Endometrium (tissue), 2 donors: ENCODE measurements at regions not wholly inside any gene's neighbourhood (a gene's known extent, or its start where the extent isn't known, plus 50 kb on each side); places are given as distances from the start of the nearest gene placed in this dataset.

Experiments
- FAIRE-seq: peaks from 2 replicates; lab custom pipeline; 2012; peaks lifted over from hg19 to GRCh38; lab: Jason Lieb, UNC
- donor health status: control.
- donor health status: control.

GRCh38 chr2:176733698-176734430, 464.6 kb downstream of the MTX2 start:
- no peak for FAIRE-seq

DNA sequence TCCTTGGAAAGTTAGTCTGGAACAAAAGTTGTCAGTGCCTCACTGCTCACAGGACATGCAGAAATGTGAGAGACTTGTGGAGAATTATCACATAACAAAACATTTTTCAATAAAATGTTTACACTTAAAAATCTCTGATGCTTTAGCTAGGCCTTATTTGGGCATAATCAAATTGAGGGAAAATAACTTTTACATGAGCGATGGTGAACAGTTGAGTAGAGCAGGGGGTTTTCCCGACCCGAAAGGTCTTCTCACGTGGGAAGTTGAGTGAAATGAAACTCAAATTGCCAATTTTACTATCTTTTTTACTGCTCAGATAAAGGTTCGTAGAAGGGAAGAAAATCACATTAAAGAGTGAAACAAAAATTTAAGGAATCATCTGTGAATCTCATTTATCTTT, 465.6 kb downstream of the MTX2 start:
- FAIRE-seq, result no peak

DNA sequence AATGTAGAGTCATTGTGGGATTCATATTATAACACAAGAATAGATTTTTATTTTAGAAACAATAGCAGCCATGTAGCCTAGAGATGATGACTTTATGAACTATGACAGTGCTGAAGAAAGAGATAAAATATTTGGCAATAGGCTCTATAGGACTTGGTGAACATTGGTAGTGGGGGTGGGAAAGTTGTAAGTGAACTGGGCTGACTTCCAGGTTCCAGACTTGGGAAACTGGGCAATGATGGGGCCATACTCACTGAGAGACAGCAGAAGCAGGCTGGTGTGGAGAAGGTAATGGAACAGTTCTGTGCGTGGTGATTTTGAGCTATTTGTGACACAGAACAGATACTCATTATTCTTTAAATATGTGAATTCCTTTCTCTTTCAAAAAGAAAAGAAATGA, 470.3 kb upstream of the HNRNPA3 start:
- FAIRE-seq, result no peak

DNA sequence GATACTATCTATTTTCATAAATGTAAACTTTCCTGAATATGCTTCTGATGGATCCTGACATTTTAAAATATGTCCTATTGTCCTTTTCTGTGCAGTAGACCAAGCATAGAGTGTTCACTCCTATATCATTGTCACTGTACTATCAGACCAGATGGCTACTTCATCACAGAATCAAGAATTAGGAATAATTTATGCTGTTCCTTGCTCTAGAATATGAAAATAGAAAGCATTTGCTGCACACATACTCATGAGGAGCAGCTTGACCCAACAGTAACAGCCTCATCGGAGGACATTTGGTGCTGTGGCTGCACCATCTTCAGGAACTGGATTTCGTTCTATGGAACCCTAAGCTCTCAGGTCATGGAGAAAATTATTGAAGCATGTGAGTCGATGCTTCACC, 468.9 kb upstream of the HNRNPA3 start:
- no peak for FAIRE-seq

DNA sequence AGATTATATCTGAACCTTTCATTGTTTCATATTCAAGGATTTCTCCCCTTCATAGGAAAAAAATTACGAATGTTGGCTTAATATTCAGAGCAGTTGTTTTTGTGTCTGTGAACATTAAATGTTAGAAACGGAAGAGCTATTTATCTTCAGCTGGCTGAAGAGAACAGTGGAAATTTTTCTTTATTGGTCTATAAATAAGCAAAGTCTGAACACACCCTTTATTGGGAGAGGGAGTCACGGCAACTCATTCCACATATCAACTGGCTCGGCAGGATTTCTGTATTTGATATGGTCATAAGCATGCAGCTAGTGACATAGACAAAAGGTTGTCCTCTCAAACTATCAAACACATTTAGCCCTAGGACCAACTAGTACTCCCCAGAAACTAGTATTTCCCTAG, 468.4 kb upstream of the HNRNPA3 start:
- FAIRE-seq, result no peak

GRCh38 chr2:176745543-176746200, 466.9 kb upstream of the HNRNPA3 start:
- FAIRE-seq, result no peak

DNA sequence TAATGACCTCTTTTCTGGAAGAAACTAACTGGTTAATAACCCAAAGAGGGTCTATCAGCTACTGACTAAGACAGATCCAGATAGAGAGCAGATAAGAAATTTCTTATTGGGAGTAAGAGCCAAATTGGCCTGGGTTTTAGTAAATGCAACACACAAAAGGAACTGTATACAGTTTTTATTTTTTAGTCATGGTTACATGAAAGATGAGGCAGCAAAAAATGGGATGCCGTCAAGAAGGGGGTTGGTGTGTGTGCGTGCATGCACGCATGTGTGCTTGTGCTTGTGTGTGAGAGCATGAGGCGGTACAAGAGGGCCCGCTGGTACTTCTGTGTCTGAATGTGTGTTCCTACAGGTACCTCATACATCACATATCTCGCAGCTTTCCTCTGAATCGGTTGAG, 466.2 kb upstream of the HNRNPA3 start:
- FAIRE-seq, result no peak

- FAIRE-seq, result no peak
Observed at GRCh38 chr2:176747506-176747905, 465.1 kb upstream of the HNRNPA3 start.

DNA sequence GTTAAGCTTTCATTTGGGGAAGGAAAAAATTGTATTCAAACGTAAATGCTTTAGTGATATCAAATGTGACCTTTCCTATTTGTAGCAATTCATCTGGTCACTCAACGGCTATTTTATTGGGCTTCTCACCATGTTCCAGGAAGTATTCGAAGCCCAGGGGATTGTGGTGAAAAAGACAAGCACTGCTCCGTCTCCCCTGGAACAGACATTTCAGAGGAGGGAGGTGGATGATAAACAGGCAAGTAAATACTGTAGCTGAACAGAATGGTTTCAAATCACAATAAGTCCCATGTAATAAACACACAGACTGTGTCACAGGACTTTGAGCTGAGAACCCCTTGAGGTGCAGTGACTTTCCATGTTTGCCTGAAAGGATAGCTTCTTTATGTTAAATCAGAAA, 464.7 kb upstream of the HNRNPA3 start:
- FAIRE-seq, result no peak

DNA sequence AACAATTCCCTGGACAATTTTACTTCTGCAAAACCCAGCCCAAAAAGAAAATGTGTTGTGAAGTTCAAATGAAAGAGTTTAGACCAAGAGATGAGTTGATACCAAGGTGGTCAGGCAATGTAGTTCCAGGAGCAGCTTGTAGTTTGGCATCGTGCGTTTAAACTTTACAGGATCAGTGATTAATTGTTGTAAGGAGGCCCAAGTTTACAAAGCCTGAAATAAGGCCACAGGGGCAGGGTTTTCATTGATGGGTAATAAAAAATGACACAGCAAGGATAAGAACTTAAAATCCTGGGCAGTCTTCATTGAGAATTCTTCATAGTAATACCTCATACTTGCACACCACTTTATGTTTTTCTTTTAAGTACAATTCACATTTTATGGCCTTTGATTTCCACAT, 463.9 kb upstream of the HNRNPA3 start:
- FAIRE-seq, result no peak

- FAIRE-seq, result no peak
Observed at GRCh38 chr2:176751314-176752227, 461.0 kb upstream of the HNRNPA3 start.

- no peak for FAIRE-seq
Observed at GRCh38 chr2:176752295-176752694, 460.3 kb upstream of the HNRNPA3 start.

DNA sequence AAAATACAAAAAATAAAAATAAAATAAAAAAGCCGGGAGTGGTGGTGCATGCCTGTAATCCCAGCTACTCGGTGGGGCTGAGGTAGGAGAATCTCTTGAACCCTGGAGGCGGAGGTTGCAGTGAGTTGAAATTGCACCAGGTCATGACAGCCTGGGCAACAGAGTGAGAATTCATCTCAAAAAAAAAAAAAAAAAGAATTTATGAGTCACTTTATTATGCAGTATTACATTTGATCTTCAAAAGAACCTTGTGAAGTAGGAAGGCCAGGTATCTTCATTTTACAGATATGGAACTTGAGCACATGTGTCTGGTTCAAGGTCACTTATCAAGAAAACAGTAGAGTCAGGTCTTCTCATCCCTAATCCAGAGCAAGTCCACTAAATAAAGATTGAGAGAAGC, 459.4 kb upstream of the HNRNPA3 start:
- FAIRE-seq, result no peak

- no peak for FAIRE-seq
Observed at GRCh38 chr2:176753752-176754474, 458.7 kb upstream of the HNRNPA3 start.

DNA sequence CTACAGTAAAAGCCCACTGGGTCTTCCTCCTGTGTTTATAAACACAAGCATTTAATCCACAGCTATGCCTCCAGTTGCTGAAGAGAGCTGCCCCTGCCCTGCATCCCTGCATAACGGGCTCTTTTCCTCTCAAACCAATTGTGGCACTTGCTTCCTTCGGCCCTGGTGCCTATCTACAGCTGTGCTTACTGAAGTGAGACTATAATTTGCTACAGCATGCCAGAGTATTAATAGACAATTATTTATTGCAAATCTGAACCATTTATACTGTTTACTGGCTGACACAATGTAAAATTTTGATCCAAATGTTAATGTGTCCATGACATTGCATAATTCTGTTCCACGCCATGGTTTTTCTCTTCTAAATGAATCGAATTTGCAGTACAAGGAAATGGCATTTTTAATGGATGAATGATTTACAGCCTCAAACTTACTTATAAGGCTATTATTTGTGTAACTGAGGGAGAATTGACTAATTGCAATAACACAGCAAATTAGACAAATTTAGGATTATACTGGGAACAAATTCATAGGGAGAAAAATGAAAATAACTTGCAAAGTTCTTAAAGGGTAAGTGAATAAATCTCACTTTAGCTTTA, 457.0 kb upstream of the HNRNPA3 start:
- no peak for FAIRE-seq

DNA sequence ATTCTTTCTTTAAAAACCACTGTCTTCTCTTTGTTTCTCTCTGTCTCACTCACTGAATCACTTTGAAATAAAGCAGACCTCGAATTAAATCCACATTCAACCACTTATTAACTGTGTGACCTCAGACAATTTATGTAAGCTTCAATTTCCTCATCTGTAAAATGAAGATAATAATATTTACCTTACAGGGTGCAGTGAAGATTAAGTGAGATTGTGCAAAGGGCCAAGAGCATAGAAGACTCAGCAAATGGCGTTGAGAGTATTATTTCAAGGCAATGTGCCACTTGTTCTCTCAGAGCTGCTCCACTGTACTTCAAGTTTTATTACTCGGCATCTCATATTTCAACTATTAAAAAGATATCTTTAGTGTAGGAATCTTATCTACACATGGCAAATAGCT, 454.2 kb upstream of the HNRNPA3 start:
- no peak for FAIRE-seq

DNA sequence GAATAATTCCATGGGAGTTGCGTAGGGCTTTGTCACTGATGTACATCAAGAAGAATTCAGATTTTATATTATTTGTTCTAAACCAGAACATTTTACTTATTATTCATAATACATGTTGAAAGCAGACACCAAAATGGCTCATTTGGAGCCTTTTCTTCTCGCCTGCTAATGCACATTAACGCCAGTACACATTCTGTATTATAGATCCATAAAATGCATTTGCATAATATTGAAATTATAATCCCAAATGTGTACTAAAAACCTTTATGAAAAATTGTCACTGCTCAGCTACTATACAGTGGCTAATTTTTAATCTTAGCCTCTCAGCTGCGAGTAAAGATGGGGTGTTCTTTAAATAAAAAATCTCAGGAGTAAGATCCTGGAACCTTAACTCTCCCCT, 452.2 kb upstream of the HNRNPA3 start:
- FAIRE-seq, result no peak

DNA sequence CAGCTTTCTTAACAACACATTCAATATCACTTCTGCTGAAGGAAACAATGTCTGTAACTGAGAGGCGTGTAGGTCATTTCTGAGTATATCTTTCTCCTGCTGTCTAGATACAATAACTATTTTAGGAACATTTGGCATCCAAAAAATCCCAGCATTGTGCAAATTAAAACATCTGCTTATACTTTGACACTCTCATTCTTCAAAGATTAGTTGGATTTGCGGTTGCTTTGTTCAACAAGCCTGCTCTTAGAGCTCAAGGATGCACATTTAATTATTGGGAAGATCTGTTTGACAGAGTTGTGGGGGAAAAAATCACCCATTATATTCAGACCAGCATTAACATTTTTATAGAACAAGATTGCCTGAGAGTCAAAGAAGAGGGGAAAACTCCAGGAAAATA, 449.5 kb upstream of the HNRNPA3 start:
- FAIRE-seq, result no peak

GRCh38 chr2:176763851-176764404, 448.7 kb upstream of the HNRNPA3 start:
- FAIRE-seq, result no peak

GRCh38 chr2:176764921-176765320, 447.7 kb upstream of the HNRNPA3 start:
- no peak for FAIRE-seq

DNA sequence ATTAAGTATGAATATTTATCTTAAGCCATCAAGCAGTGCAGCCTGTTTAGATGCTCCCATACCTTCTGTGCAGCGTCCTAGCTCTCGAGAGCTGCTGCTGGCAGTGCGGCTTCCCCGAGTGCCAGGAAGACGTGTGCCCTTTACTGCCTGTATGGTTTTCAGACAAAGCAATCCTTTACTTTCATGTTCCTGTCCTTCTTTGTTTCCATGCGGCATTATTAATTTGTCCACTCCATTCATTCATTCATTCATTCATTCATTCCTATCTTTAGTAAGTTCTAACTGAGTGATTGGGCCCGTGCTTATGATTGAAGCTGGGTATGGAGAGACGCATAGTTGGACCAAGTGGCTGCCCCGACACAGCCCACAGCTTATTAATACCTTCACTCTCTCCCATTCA, 446.6 kb upstream of the HNRNPA3 start:
- FAIRE-seq, result no peak

GRCh38 chr2:176768185-176768584, 444.4 kb upstream of the HNRNPA3 start:
- no peak for FAIRE-seq
